ENCODE measurements at regions not wholly inside any gene's neighbourhood (a gene's known extent, or its start where the extent isn't known, plus 50 kb on each side); places are given as distances from the start of the nearest gene placed in this dataset.
A peak's percentile ranks its signal among the peaks of the same experiment; 100 is the strongest.
"Not testable (repeated sequence)": the region's sequence is repeated elsewhere in the genome, so short reads cannot be mapped to it uniquely, and the experiment has no call there.

GRCh38 chr2:192645811-192646598 lies 451.3 kb upstream of the TMEFF2 start:
- no peak overlapping the region for H3K27ac ChIP-seq (ENCODE audit: insufficient read depth in 1 of 2, low read depth in 1 of 2, low read length in 2 of 2, poor library complexity in 1 of 2, severe bottlenecking in 2 of 2)
- ChIA-PET POLR2A (no interaction called here), CTCF (no interaction called here)
- DNase-seq, result no peak
- H3K4me3 ChIP-seq (ENCODE audit: control insufficient read depth in 1 of 7, extremely low read depth in 1 of 7, insufficient read depth in 4 of 7, low read depth in 2 of 7, low read length in 6 of 7), result no peak overlapping the region
- H3K36me3 ChIP-seq (ENCODE audit: control insufficient read depth in 4 of 4, insufficient read depth in 4 of 4, low read length in 3 of 4), result no peaks in the 10 kb centered on the region
- H3K27me3 ChIP-seq (replicated peaks in 2 of 5; ENCODE audit: control insufficient read depth in 4 of 5, insufficient read depth in 5 of 5, low read length in 4 of 5), result no peaks in the 10 kb centered on the region
- whole genome bisulfite sequencing (ENCODE audit: insufficient coverage), result 97% methylated on average over 6 of the region's 6 CpGs
- no peaks in the 10 kb centered on the region for H3K4me1 ChIP-seq (ENCODE audit: control extremely low read depth in 1 of 4, control insufficient read depth in 4 of 4, insufficient read depth in 4 of 4, low read length in 3 of 4)
- no peaks in the 10 kb centered on the region for H3K9me3 ChIP-seq (ENCODE audit: control extremely low read depth in 1 of 5, control insufficient read depth in 4 of 5, insufficient read depth in 2 of 5, low read depth in 1 of 5, low read length in 4 of 5)

- 97% methylated on average over 3 of the region's 3 CpGs for WGBS (ENCODE audit: insufficient coverage)
- no peak overlapping the region for H3K27ac ChIP-seq (ENCODE audit: insufficient read depth in 1 of 2, low read depth in 1 of 2, low read length in 2 of 2, poor library complexity in 1 of 2, severe bottlenecking in 2 of 2)
Measured at GRCh38 chr2:192634557-192634956, 439.8 kb upstream of the TMEFF2 start.

DNA sequence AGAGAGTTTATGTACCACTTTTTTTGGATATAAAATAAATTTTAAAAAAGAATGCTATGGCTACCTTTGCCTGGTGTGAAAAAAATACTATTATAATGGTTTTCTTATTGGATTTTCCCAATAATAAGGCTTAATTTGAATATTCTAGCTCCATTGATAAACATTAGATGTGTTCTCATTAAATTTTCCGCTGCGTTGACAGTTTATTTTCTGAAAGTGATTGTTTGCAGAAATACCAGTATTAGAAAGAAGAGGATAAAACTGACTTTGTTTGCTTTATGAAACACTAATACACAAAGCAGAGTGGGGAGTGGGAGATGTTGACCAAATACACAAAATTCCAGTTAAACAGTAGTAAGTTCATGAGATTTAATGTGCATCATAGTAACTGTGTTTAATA lies 433.3 kb upstream of the TMEFF2 start:
- CTCF ChIA-PET, result no interaction called here
- no peak for DNase-seq
- POLR2A ChIA-PET, result no interaction called here
- H3K27me3 ChIP-seq (replicated peaks in 2 of 5; ENCODE audit: control insufficient read depth in 4 of 5, insufficient read depth in 5 of 5, low read length in 4 of 5), result no peaks in the 10 kb centered on the region
- H3K9me3 ChIP-seq (ENCODE audit: control extremely low read depth in 1 of 5, control insufficient read depth in 4 of 5, insufficient read depth in 2 of 5, low read depth in 1 of 5, low read length in 4 of 5), result no peaks in the 10 kb centered on the region
- H3K36me3 ChIP-seq (ENCODE audit: control insufficient read depth in 4 of 4, insufficient read depth in 4 of 4, low read length in 3 of 4), result no peaks in the 10 kb centered on the region
- no CpG with 5 or more reads among the region's 2 CpGs for WGBS (ENCODE audit: insufficient coverage)
- no peak overlapping the region for H3K4me3 ChIP-seq (ENCODE audit: control insufficient read depth in 1 of 7, extremely low read depth in 1 of 7, insufficient read depth in 4 of 7, low read depth in 2 of 7, low read length in 6 of 7)
- no peak overlapping the region for H3K27ac ChIP-seq (ENCODE audit: insufficient read depth in 1 of 2, low read depth in 1 of 2, low read length in 2 of 2, poor library complexity in 1 of 2, severe bottlenecking in 2 of 2)
- no peaks in the 10 kb centered on the region for H3K4me1 ChIP-seq (ENCODE audit: control extremely low read depth in 1 of 4, control insufficient read depth in 4 of 4, insufficient read depth in 4 of 4, low read length in 3 of 4)

More at GRCh38 chr2:192634557-192634956, 439.8 kb upstream of the TMEFF2 start:
- Histone ChIP-seq H3K4me3 (ENCODE audit: control insufficient read depth in 1 of 7, extremely low read depth in 1 of 7, insufficient read depth in 4 of 7, low read depth in 2 of 7, low read length in 6 of 7) (no peak overlapping the region), H3K4me1 (ENCODE audit: control extremely low read depth in 1 of 4, control insufficient read depth in 4 of 4, insufficient read depth in 4 of 4, low read length in 3 of 4) (no peaks in the 10 kb centered on the region), H3K9me3 (ENCODE audit: control extremely low read depth in 1 of 5, control insufficient read depth in 4 of 5, insufficient read depth in 2 of 5, low read depth in 1 of 5, low read length in 4 of 5) (peaks cover 0 to 4% (median 0%) of the 10 kb centered on the region in 5 experiments), H3K36me3 (ENCODE audit: control insufficient read depth in 4 of 4, insufficient read depth in 4 of 4, low read length in 3 of 4) (no peaks in the 10 kb centered on the region), H3K27me3 (replicated peaks in 2 of 5; ENCODE audit: control insufficient read depth in 4 of 5, insufficient read depth in 5 of 5, low read length in 4 of 5) (no peaks in the 10 kb centered on the region)
- no peak for DNase-seq
- ChIA-PET POLR2A (no interaction called here), CTCF (no interaction called here)

DNA sequence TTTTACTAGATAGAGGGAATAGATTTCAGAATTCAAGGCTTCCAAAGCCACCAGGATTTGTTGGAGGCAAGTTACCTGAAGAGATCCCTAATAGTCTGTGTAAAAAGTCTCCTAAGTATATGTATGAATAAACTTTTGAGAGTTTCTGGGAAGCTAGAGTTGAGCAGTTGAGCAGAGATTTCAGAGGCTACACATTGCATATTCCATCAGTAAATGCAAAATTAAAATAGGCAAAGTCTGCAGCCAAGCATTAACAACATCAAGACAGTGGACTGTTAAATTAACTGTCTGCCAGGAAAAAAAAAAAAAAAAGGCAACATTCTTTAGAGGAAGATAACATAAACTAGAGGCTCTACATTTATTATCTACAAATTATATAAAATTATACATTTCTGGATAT lies 420.4 kb upstream of the TMEFF2 start:
- Histone ChIP-seq H3K27ac (ENCODE audit: insufficient read depth in 1 of 2, low read depth in 1 of 2, low read length in 2 of 2, poor library complexity in 1 of 2, severe bottlenecking in 2 of 2) (no peak overlapping the region), H3K27me3 (replicated peaks in 2 of 5; ENCODE audit: control insufficient read depth in 4 of 5, insufficient read depth in 5 of 5, low read length in 4 of 5) (no peaks in the 10 kb centered on the region), H3K36me3 (ENCODE audit: control insufficient read depth in 4 of 4, insufficient read depth in 4 of 4, low read length in 3 of 4) (no peaks in the 10 kb centered on the region), H3K9me3 (ENCODE audit: control extremely low read depth in 1 of 5, control insufficient read depth in 4 of 5, insufficient read depth in 2 of 5, low read depth in 1 of 5, low read length in 4 of 5) (no peaks in the 10 kb centered on the region), H3K4me3 (ENCODE audit: control insufficient read depth in 1 of 7, extremely low read depth in 1 of 7, insufficient read depth in 4 of 7, low read depth in 2 of 7, low read length in 6 of 7) (no peak overlapping the region), H3K4me1 (ENCODE audit: control extremely low read depth in 1 of 4, control insufficient read depth in 4 of 4, insufficient read depth in 4 of 4, low read length in 3 of 4) (no peaks in the 10 kb centered on the region)
- ChIA-PET POLR2A (no interaction called here), CTCF (no interaction called here)
- no peak for DNase-seq

GRCh38 chr2:192604295-192604694 lies 409.6 kb upstream of the TMEFF2 start:
- H3K36me3 ChIP-seq (ENCODE audit: control insufficient read depth in 4 of 4, insufficient read depth in 4 of 4, low read length in 3 of 4), result no peaks in the 10 kb centered on the region
- H3K4me1 ChIP-seq (ENCODE audit: control extremely low read depth in 1 of 4, control insufficient read depth in 4 of 4, insufficient read depth in 4 of 4, low read length in 3 of 4), result no peaks in the 10 kb centered on the region
- no peaks in the 10 kb centered on the region for H3K27me3 ChIP-seq (replicated peaks in 2 of 5; ENCODE audit: control insufficient read depth in 4 of 5, insufficient read depth in 5 of 5, low read length in 4 of 5)
- WGBS (ENCODE audit: insufficient coverage), result no CpG with 5 or more reads among the region's 1 CpG
- H3K9me3 ChIP-seq (ENCODE audit: control extremely low read depth in 1 of 5, control insufficient read depth in 4 of 5, insufficient read depth in 2 of 5, low read depth in 1 of 5, low read length in 4 of 5), result peaks cover 0 to 5% (median 0%) of the 10 kb centered on the region in 5 experiments
- no peak for DNase-seq
- POLR2A ChIA-PET, result no interaction called here
- no peak overlapping the region for H3K4me3 ChIP-seq (ENCODE audit: control insufficient read depth in 1 of 7, extremely low read depth in 1 of 7, insufficient read depth in 4 of 7, low read depth in 2 of 7, low read length in 6 of 7)
- no peak overlapping the region for H3K27ac ChIP-seq (ENCODE audit: insufficient read depth in 1 of 2, low read depth in 1 of 2, low read length in 2 of 2, poor library complexity in 1 of 2, severe bottlenecking in 2 of 2)
- CTCF ChIA-PET, result no interaction called here

DNA sequence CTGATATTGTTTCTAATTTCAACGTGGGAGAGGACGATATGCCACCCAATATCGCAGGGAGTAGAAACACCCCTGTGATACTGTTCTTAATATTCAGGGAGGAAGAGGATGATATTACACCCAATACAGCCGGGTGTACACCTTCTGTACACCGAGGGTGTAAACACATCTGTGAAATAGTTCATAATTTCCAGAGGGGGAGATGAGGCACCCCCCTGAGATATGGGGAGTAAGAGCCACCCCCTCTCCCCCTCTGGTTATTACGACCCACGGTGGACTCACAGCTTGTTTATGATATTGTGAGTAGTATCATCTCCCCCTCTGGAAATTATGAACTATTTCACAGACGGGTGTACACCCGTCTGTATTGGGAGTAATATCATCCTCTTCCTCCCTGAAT lies 403.9 kb upstream of the TMEFF2 start:
- H3K4me1 ChIP-seq (ENCODE audit: control extremely low read depth in 1 of 4, control insufficient read depth in 4 of 4, insufficient read depth in 4 of 4, low read length in 3 of 4); CTCF ChIA-PET; POLR2A ChIA-PET; H3K36me3 ChIP-seq (ENCODE audit: control insufficient read depth in 4 of 4, insufficient read depth in 4 of 4, low read length in 3 of 4); H3K27ac ChIP-seq (ENCODE audit: insufficient read depth in 1 of 2, low read depth in 1 of 2, low read length in 2 of 2, poor library complexity in 1 of 2, severe bottlenecking in 2 of 2); H3K4me3 ChIP-seq (ENCODE audit: control insufficient read depth in 1 of 7, extremely low read depth in 1 of 7, insufficient read depth in 4 of 7, low read depth in 2 of 7, low read length in 6 of 7); H3K27me3 ChIP-seq (replicated peaks in 2 of 5; ENCODE audit: control insufficient read depth in 4 of 5, insufficient read depth in 5 of 5, low read length in 4 of 5); H3K9me3 ChIP-seq (ENCODE audit: control extremely low read depth in 1 of 5, control insufficient read depth in 4 of 5, insufficient read depth in 2 of 5, low read depth in 1 of 5, low read length in 4 of 5): not testable (repeated sequence)
- DNase-seq, result peak in 1 of 3 donors; percentile 0
- WGBS (ENCODE audit: insufficient coverage), result 100% methylated on average over 3 of the region's 9 CpGs

DNA sequence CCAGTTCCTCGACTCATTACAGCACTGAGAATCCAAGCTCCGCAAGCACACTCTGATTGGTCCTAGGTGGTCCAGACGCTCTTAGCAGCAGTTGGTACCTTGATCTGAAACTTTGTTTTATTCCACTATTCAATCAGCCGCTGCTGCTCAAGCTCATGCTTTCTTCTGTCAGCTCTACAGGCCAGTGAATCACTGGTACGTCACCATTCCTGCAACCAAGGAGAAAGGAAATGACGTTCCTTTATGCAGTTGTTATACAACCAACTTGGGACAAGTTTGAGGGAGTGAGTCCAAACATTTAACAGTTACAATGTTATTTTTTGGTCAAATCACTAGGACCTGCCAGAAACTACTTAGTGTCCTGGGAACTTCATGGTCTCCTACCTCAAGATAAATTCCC lies 398.8 kb upstream of the TMEFF2 start:
- CTCF ChIA-PET, result no interaction called here
- WGBS (ENCODE audit: insufficient coverage), result 100% methylated on average over 5 of the region's 6 CpGs
- Histone ChIP-seq H3K36me3 (ENCODE audit: control insufficient read depth in 4 of 4, insufficient read depth in 4 of 4, low read length in 3 of 4) (no peaks in the 10 kb centered on the region), H3K27me3 (replicated peaks in 2 of 5; ENCODE audit: control insufficient read depth in 4 of 5, insufficient read depth in 5 of 5, low read length in 4 of 5) (no peaks in the 10 kb centered on the region), H3K4me1 (ENCODE audit: control extremely low read depth in 1 of 4, control insufficient read depth in 4 of 4, insufficient read depth in 4 of 4, low read length in 3 of 4) (no peaks in the 10 kb centered on the region), H3K9me3 (ENCODE audit: control extremely low read depth in 1 of 5, control insufficient read depth in 4 of 5, insufficient read depth in 2 of 5, low read depth in 1 of 5, low read length in 4 of 5) (no peaks in the 10 kb centered on the region), H3K4me3 (ENCODE audit: control insufficient read depth in 1 of 7, extremely low read depth in 1 of 7, insufficient read depth in 4 of 7, low read depth in 2 of 7, low read length in 6 of 7) (no peak overlapping the region), H3K27ac (ENCODE audit: insufficient read depth in 1 of 2, low read depth in 1 of 2, low read length in 2 of 2, poor library complexity in 1 of 2, severe bottlenecking in 2 of 2) (no peak overlapping the region)
- POLR2A ChIA-PET, result no interaction called here
- no peak for DNase-seq

All from common myeloid progenitor, CD34-positive (primary cell).